Fibroblast of skin of right quadriceps (primary cell): ENCODE measurements at regions not wholly inside any gene's neighbourhood (a gene's known extent, or its start where the extent isn't known, plus 50 kb on each side); places are given as distances from the start of the nearest gene placed in this dataset.
"Not testable (repeated sequence)": the region's sequence is repeated elsewhere in the genome, so short reads cannot be mapped to it uniquely, and the experiment has no call there.

ENCODE experiments used
- DNase-seq: peaks from one replicate; pipeline ENCODE4 v3.0.0-alpha.2; 2013

DNA sequence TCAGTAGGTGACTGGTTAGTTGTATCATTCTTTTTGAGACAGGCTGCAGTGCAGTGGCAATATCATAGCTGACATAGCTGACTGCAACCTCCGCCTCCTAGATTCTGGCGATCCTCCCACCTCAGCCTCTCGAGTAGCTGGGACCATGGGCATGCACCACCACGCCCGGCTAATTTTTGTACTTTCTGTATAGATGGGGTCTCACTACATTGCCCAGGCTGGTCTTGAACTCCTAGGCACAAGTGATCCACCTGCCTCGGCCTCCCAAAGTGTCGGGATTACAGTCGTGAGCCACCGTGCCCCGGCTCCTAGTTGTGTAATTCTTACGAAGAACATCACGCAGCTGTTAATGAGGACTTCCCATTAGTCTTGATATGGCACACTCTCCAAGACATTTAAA is 123.4 kb upstream of the VKORC1L1 start:
- no peak for DNase-seq

DNA sequence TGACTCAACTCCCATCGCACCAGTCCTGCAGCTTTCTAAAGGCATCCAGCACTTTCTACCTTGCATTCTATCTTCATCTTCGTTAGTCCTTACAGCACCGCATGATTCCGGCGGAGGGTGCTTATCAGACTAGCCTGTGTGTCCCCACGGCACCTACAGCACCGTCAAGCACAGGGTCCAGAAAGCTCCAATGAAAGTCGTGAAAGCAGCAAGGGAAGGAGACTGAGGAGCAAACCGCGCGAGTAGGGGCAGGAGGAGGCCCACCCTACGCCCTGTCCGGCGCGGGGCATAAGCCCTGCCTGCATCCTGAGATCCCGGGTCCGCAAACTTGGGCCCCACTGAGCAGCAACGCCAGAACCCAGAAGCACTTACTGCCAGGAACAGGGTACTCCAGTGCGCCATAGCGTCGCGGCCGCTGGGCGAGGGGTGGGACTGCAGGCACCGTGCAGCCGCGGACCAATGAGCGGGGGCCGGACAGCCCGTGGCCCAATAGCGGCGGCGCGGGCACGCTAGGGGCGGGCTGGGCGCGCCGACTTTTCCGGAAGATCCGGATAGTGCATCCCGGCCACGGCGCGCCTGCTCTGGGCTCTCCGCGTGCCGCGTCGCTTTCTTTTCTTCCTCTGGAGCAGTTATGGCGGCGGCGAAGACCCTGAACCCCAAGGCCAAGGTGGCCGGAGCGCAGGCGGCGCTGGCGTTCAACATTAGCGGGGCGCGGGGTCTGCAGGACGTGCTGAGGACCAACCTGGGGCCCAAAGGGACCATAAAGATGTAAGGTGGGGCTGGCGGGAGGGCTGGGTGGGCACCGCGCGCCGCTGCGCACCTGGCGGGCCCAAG is 122.1 kb upstream of the VKORC1L1 start:
- DNase-seq, result peak; percentile 85

DNA sequence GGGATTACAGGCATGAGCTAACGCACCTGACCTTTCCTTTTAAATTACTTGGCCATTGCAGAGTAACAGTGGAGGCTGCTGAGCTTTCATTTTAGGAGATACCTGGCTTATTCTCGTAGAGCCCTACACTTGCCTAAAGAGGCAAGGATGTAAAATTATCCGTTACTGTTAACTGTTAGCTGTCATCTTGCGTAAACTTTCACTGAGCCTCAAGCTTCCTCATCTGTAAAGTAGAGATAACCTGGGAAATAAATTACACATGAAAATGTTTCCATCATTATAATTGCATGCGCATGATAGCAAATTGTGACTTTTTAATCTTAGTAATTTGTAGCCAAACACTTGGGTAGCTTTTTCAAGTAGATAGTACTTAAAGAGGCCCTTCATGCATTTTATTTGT is 118.8 kb upstream of the VKORC1L1 start:
- not testable (repeated sequence) for DNase-seq

DNA sequence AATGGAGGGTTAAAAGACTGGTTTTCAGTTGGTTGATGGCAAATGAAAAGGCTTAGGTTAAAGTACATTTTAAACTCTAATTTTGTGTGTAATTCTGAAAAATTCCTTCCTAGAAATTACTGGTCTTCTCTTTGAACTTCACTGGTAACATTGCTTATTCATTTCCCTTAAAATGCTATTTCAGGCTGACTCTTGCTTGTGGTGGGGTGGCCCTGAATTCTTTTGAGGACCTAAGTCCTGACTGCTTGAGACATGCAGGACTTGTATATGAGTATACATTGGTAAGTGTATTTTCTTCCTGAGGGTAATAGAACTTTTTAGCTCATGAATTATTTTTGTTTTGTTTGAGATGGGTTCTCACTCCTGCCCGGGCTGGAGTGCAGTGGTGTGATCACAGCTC is 113.9 kb upstream of the VKORC1L1 start:
- not testable (repeated sequence) for DNase-seq

DNA sequence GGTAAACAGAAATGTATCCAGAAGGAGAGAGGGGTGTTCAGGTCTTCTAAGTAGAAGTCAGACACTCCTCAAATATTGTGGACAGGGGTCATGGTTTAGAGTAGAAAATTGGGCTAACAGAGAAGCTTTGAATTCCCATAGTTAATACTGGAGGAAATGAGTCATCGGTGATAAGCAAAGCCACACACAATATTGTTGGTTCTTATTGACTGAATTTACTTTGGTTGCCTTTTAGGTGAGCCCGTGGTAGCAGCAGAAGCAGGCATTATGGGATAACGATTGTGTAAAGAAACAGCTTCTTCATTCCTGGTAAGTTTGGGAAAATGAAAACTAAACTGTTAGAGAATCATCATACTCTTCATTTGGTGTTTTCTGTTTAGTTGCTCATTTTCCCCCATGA is 110.2 kb upstream of the VKORC1L1 start:
- DNase-seq, result not testable (repeated sequence)

DNA sequence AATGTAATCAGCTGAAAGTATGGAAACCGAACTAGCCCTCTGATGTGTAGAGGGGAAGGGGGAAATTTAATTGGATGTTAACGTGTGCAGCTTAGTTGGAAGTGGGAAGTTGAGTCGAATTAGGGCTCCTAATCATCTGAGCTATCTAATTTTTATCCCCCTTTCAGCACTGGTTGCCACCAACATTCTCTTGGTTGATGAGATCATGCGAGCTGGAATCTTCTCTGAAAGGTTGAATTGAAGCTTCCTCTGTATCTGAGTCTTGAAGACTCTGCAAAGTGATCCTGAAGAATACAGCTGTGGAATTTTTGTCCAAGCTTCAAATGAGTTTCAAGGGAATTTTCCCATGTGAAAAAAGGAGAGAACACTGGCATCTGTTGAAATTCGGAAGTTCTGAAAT is 109.8 kb upstream of the VKORC1L1 start:
- DNase-seq, result not testable (repeated sequence)

DNA sequence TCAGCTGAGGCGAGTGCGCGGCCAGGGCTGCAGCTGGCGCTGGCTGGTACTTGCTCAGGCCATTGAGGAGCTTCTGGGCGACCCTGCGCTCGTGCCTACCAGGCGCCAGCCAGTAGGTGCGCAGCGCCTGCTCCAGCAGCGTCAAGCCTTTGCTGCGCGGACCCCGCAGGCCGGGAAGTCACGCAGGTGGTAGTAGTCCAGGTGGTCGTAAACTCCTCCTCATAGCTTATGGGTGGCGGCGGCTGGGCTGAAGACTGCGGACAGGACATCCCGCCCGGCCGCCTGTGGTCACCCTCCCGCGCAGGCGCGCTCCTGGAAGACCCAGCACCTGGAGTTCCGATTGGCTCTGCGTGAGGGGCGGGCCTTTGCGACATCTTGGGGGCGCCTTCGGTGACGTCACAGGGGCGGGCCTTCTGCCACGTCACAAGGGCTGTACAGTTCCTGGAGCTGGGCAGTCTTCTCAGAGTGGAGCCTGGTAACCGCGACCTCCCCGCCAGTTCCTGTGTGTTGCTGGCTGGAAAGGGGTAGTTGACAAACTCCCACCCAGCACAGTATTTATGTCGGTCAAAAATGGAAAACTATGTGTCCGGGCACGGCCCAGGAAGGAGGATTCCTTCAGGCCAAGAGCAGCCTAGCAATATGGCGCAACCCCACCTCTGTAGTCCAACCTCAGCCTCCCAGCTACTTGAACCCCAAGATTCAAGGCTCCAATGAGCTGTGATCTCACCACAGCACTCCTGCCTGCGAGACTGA is 102.2 kb upstream of the VKORC1L1 start:
- peak; percentile 88 for DNase-seq

DNA sequence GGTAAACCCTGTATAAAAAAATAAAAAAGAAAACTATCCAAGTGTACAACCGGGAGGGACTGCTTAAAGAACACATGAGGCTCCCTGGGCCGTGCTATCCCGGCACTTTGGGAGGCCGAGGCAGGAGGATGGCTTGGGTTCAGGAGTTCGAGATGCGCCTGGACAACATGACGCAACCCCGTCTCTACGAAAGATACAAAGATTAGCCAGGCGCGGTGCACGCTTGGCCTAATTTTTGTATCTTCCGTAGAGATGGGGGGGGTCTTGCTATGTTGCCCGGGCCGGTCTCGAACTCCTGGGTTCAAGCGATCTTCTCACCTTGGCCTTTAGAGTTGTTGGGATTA is 101.7 kb upstream of the VKORC1L1 start:
- not testable (repeated sequence) for DNase-seq

DNA sequence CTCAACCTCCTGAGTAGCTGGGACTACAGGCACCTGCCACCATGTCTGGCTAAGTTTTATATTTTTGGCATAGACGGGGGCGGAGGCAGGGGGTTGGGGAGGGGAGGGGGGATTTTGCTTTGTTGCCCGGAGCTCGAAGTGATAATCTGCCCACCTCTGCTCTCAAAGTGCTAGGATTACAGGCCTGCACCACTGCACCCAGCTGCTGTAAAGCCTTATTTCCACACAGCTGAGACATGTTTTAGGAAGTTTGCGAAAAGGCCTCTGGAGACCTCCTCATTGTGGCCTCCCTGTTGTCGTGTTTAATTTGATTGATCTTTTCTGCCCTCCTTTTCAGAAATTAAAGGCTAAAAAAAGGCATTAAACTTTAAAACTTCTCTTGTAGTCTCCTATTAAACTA is 96.2 kb upstream of the VKORC1L1 start:
- DNase-seq, result not testable (repeated sequence)

DNA sequence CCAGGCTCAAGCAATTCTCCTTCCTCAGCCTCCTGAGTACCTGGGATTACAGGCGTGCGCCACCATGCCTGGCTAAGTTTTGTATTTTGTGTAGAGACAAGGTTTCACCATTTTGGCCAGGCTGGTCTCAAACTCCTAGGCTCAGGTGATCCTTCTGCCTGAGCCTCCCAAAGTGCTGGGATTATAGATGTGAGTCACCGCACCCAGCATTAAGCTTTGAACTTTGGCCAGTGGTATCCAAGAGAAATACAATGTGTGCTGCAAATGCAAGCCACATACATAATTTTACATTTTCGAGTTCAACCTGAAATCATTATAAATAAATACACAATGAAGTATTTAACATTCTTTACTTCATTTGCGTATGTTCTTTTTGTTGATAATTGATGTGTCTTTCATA is 82.9 kb upstream of the VKORC1L1 start:
- not testable (repeated sequence) for DNase-seq

DNA sequence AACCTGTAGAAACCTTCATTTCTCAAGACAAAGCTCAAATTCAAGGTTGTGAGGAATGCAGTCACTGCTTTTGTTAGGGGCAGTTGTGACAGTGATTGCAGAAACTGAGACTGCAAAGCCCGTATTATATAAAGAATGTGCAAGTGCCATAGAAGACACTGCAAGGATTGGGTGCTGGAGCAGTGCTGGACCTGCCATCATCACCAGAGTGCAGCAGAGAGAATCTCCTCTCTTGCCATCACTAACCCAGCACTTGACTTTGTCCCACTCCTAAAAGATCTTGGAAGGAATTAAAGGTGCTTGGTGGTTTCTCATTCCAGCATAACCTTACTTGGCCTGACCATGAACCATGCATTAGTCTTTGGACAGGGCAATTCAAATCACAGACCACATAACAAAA is 81.1 kb upstream of the VKORC1L1 start:
- not testable (repeated sequence) for DNase-seq

DNA sequence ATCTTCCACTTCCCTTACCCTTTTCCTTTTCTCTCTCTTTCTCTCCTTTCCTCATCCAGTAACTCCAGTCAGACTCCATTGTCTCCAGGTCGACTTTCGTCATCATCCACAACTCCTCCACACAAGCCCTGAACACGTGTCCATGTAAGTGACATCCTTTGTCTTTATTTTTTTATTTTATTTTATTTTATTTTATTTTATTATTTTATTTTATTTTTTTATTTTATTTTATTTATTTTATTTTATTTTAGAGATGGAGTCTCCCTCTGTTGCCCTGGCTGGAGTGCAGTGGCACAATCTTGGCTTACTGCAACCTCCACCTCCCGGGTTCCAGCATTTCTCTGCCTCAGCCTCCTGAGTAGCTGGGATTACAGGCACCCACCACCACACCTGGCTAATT is 80.1 kb upstream of the VKORC1L1 start:
- not testable (repeated sequence) for DNase-seq

DNA sequence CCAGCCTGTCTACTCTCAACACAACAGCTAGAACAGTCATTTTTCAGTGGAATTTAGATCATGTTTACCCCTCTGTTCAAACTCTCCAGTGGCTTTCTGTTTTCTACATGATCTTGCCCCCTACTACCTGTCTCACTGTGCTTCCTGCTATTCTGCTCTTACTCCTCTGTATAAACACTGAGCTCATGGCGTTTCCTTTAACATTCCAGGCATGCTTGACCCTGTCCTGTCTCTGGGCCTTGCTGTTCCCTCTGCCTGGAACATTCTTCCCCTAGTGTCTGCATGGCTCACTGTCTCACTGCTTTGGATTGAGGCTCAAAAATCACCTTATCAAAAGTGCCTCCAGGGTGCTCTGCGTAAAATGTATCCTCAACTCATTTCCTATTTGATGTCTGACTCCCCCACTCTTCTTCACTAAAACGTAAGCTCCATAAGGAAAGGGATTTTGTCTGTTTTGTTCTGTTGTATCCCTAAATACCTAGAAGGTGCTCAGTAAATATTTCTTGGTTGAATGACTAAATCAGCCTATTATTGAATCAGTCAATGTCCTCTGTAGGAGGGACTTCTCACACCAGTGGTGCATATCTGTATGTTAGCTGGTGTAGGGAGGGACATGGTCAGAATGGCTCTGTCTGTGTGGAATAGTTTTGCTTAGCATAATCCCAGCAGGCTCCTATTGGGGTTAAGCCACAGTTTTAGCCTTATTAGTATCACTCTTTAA is 78.0 kb upstream of the VKORC1L1 start:
- DNase-seq, result peak; percentile 19

DNA sequence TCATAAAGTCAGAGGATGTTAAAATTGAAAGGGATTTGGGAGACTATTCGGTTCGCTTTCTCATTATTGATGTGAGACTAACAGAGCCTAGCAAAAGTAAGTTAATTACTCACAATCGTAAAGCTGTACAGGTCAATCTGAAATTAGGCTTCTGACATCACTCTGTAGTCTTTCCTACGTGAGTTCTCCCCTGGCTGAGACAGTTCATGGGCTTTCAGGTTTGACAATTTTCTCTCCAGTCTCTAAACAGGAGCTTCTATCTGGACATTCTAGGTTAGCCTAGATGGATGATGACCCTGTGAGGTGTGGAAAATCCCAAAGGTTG is 77.5 kb upstream of the VKORC1L1 start:
- DNase-seq, result not testable (repeated sequence)

DNA sequence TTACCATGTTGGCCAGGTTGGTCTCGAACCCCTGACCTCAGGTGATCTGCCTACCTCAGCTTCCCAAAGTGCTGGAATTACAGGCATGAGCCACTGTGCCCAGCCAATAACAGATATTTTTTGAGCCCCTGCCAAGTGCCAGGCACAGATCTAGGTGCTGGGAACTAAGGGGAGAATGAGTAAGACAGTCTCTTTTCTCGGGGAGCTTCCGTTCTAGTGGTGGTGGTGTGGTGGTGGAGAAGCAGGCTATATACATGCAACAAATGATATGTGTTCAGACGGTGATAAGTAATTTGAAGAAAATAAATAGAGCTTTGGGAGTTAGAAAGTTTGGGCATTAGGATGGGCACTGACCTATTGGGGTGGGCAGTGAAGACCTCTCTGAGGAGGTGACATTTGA is 76.7 kb upstream of the VKORC1L1 start:
- DNase-seq, result no peak

DNA sequence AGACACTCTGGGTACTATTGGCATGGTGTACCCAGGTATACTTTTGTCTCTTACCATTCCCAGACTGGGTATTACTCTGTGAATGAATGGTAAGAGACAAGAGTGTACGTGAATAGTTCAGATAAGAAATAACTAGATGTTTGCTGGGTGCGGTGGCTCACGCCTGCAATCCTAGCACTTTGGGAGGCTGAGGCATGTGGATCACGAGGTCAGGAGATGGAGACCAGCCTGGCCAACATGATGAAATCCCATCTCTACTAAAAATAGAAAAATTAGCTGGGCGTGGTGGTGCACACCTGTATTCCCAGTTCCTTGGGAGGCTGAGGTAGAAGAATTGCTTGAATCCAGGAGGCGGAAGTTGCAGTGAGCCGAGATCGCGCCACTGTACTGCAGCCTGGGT is 75.8 kb upstream of the VKORC1L1 start:
- not testable (repeated sequence) for DNase-seq

DNA sequence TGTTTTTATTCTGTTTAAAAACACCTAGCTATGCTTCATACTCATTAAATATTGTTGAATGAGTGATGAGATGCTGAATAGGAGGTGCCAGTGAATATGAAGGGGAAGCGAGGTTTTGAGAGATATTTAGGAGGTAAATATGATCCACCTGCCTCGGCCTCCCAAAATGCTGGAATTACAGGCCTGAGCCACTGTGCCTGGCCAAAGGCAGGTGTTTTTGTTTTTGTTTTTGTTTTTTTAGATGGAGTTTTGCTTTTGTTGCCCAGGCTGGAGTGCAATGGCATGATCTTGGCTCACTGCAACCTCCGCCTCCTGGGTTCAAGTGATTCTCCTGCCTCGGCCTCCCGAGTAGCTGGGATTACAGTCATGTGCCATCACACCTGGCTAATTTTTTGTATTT is 75.3 kb upstream of the VKORC1L1 start:
- DNase-seq, result not testable (repeated sequence)

DNA sequence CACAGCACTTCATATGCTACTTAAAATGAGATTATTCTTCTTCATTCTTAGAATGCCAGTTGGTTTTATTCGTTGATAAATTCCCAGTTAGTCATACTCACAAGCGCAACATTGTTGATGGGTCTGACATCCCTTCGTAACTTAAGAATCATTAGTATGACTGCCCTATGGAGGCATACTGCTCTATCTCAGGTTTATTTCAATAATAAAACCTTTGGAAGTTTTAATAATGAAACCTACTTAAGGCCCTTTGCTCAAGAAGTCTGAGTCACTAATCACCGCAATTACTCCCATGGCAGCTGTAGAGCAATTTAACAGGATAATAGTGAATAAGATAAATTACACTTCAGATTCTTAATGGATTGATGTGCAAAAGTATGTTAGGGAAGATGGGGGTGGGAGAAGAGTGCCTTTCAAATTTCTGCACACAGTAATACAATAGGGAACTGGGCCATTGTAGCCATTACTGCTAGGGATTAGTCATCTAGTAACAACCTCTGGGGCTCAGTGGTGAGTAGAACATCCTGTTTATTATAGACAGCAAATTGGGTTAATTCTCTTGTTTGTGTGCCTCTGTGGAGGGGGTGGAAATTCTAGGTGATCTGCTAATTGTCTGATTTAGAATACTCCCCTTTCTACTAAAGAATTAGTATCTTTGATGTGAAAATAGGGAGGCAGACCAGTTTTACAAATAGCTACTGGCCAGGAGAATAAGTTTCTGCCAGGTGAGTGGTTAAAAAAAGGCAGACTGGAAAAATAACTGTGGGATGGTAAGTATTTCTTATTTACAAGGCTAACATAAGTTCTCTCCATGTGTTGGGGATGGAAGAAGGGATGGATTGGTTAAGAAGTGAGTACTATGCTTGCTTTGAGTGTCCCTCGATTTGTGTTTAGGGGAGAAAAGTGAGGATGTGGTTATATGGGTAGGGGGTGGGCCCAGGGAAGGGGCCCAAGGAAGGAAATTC is 74.5 kb upstream of the VKORC1L1 start:
- peak; percentile 73 for DNase-seq

DNA sequence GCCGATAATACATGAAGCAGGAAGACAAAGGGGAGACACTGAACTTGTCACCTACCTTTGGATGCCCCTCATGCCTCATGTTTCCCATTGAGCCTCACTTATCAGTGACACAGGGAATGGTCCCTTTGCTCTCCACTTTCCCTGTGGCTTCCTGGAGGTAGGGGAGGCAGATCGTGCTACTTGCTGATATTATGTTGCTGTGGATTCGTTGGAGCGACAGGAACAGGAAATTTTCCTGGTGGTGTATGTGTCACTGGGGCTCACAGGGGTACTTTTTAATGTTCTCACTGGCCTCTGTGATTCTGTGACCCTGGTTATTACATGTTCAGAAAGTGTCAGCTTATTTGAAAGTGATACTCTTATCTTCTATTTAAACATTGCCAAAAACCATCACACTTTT is 72.7 kb upstream of the VKORC1L1 start:
- DNase-seq, result not testable (repeated sequence)

DNA sequence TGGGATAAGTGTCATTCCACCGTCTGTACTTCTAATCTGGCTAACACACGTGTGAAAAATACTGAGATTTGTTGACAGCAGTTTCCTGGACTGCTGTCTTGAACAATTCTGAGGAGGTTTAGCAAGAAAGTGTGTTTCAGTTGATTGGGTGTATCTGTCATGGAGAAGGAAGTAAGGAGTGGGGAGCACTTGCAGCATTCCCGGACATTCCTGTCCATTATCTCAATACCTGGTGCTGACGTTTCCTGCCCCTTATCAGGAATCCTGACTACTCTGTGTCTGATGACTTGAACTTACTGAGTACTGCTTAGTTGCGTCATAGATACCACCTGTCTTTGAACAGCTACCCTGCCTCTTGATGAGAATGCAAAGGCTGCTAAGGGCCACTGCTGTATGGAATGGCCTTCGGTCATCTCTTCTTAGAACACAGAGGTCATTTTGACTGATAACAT is 72.0 kb upstream of the VKORC1L1 start:
- no peak for DNase-seq

DNA sequence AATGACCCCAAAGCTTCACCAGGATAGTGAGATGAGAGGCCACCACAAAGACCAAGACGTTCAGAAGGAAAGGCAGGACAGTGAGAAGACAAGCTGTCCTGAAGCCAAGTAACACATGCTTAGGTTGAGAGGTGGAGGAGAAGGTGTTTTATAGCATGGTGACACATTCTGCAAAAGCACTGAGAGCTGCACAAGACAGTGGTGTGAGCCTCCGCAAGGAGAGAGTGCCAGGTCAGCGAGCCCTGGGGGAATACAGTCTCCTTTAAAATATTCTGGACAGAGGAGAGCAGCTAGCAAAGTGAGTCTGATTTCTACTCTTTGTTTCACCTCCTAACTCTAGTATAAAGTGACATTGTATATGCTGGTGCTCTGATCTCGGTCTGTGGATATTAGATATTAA is 68.0 kb upstream of the VKORC1L1 start:
- no peak for DNase-seq

DNA sequence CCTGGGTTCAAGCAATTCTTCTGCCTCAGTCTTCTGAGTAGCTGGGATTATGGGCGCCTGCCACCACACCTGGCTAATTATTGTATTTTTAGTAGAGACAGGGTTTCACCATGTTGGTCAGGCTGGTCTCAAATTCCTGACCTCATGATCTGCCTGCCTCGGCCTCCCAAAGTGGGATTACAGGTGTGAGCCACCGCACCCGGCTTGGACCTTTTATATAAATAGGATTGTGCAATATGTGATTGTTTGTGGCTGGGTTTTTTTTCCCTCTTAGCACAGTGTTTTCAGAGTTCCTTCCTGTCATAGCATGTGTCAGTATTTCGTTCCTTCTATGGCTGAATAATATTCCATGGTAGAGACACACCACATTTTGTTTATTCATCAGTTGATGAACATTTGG is 65.8 kb upstream of the VKORC1L1 start:
- DNase-seq, result not testable (repeated sequence)
